ENCODE measurements at regions not wholly inside any gene's neighbourhood (a gene's known extent, or its start where the extent isn't known, plus 50 kb on each side); places are given as distances from the start of the nearest gene placed in this dataset.

DNA sequence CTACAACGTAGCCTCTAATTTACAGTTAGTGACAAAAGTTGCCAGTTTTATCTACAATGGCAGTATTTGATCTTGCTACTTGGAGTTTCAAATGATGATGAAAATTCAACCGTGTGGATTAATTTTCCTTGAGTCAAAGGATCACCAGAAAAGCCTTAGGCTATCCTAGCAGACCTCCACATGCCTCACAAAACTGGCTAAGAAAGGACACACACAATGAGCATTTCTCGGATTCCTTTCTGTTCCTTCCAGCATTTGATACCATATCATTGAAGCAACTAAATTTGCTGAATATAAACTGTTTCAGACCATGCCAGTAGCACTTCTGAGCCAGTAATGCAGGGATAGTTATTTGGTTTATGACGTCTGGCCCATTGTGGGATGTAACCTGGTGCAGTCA, 587.4 kb upstream of the MDFIC2 start:
- no peak for DNase-seq

DNA sequence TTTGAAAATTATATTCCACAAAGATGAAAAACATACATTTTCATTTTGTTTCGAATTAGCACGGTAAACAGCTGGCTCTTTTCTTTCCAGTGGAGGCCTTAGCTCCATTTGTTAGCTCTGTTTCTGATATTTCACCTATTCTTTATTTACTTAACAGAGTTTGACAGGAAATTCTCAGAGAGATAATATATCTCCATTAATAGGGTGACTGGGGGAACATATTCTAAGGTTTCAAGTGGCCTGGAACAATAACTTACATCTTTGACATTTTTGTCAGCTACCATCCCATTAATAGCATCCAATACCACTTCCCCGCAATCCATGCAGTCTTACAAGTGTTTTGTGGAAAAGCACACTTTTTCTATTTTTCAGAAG, 577.6 kb upstream of the MDFIC2 start:
- no peak for DNase-seq

DNA sequence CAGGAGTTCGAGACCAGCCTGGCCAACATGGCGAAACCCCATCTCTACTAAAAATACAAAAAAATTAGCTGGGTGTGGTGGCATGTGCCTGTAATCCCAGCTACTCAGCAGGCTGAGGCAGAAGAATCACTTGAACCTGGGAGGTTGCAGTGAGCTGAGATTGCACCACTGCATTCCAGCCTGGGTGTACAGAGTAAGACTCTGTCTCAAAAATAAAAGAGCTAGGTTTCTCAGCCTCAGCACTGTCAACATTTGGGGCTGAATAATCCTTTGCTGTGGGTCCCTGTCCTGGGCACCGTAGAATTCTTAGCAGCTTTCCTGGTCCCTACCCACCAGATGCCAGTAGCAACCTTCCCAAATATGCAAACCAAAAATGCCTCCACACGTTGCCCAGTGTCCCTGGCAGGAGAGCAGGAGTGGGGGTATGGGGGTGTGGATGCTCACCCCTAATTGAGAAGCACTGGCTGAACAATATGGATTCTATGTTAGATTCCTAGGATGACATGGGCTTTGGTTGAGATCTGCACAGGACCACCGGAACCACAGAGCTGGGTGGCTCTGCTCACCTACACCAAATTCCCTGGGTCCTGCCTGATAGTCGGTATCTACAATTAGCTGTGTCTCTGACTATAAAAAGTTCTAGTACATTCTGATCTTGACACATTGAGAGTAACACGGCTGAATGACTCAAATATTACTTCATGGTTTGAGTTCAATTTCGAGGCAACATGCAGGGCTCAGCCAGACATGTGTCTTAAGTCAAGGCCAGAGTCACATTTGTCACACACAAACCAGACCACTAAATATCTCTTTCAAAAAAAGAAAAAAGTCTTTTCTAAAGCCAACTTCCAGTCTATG, 577.0 kb upstream of the MDFIC2 start:
- no peak for DNase-seq

DNA sequence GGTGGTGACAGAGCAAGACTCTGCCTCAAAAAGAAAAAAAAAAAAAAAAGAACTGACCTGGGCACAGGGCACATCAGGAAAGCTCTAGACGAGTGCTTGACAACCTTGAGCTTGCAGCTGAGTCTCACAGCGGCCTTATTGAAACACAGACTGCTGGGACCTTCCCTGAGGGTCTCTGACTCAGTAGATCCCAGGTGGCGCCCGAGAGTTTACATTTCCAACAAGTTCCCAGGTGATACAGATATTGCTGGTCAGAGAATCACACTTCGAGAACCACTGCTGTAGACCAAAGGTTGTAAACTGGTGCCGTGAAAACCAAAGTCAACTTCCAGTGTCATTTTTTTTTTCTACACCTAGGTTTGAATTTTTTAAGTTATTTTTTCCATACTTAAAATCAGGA, 573.2 kb upstream of the MDFIC2 start:
- no peak for DNase-seq

DNA sequence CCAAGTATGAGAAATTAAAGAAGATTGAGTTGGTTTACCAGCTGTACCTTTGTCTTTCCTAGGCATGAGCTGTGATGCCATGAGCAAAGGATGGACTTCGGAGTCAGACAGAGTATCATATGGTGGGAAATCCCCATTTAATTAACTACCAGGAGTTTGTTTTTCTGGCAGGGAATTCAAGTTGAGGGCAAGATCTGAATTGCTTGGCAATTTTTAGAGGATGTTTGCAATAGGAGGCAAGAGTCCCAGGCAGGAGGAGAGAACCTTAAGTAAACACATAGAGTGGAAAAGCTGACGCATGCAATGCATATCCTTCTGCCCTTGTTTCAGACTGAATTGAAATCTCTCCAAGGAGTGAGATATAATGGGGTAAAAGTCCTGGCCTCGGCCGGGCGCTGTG, 569.7 kb upstream of the MDFIC2 start:
- DNase-seq, result no peak

DNA sequence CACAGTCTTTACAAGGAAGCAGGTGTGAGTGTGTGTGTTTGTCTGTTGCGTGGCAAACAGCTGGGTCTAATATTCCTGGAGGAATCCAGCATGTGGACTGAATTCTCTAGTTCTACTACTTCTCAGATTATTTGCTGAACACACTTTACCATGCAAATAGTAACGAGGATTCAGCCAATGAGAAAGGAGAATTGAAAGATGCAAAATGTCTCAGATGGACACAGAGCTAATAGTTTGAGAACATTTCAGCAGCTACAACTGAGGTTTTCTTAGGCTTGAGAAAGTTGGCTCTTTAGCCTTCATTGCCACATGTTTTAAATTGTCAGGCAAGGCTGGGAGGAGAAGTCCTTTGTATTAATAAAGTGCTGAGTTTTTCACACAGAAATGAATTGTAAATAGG, 568.0 kb upstream of the MDFIC2 start:
- DNase-seq, result no peak

DNA sequence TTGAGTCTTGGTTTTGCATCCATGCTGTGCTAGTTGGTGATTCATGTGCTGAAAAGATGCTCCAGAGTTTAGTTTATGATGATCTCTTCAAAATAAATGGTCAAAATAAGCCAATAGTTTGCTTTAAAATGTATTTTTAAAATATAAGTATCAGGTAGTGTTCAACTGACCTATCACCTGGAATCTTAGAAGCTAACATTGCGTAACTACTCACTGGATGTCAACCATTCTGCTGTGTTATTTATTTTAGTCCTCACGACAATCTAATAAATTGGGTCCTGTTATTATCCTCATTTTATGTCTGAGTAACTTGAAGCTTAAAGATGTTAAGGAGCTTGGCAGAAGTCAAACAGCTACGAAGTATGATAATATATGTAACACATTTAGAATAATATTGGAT, 563.7 kb upstream of the MDFIC2 start:
- no peak for DNase-seq

DNA sequence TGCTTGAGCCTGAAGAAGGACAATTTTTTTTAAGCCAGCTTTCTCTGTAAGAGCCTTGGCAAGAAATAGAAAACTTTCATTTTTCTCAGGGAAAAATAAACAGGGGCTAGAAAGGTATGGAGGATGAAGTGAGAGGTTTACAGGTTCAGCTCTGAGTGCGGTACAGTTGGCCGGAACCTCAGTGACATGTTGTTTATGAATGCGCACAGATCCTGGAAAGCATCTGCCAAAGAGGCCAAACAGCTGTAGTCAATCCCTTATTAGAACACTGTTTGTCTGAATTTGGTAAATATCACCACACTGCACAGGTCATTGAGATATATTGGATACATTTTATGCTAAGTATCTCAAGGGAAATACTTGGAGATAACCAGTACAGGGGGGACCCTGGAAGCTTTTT, 561.8 kb upstream of the MDFIC2 start:
- DNase-seq, result no peak

DNA sequence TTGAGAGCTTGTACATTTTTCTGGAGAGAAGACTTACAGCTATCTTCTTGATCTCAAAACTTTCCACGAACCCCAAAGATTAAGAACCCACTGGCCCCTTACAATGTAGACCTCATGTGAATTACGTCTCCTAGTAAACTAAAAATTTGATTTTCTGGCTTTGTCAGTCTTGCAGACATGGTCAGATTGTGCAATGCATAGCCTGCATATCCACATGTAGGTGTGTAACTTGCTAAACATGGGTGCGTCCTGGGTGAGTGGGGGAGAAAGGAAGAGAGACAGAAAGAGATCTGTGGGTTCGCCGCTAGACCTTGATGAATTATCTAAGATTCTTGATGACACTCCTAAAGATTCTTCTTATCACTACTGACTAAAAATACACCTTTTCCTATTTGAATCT, 561.2 kb upstream of the MDFIC2 start:
- DNase-seq, result no peak

DNA sequence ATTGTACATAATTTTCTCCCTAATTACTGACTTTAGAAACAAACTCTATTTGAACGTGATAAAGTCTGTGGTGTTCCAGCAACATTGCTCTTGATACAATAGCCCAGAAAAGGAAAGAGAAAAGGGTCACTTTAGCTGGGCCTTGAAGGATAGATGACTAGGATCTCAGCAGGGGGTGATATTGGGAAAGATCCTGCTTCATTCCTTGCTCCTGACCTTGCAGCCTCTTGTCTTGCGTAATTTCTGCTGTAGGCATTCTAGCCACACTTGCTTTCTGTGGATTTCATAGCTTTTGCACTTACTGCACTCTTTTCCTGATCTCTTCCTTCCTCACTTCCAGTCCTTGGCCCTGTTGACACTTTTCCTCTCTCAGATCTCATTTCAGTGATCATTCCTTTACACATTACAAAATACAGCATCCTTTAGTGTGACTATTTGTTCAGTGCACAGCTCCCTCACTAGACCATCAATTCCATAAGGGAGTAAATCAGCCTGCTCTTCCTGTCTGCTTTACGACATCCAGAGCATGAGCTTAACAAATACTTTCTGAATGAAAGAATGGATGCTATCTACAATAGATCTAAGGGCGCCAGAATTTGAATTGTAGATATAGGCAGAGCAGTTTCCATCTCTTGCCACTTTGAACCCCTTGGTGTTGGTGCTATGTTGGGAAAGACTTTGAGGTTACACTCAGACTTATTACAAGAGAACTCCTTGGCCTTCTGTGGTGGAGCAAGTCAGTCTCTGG, 559.6 kb upstream of the MDFIC2 start:
- no peak for DNase-seq

DNA sequence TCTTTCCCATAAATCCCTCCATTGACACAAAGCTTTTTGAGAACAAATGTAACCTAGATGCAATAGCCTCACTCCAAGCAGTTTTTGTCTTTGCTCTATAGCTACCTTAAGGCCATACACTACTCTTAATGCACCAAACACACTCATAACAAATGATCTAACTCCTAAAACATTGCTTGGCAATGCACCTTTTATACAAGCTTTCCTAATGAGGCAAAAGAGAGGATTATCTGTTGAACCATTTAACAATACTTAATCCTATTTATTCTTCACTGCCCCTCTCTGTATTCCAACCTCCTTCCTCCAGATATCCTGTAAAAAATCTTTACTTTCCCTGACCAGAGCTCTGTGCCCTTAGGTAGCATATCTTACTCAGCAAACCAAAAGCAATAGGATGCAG, 558.1 kb upstream of the MDFIC2 start:
- DNase-seq, result no peak

DNA sequence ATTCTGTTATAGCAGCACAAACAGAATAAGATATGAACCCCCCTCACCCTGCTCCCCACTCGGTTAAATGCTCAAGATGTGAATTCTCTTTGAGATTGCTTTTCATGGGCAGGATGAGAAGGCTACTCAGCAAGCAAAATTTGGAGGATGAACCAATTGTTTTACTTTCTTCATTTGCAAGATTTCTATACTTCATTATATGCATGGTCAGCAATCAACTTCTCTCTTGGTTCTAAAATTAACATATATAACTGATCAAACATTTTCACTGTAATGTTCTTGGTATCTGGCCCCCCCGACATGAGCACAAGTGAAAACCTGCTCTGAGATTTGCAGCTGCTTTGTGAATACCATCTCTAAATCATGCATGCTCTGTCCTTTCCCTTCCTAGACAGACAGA, 556.1 kb upstream of the MDFIC2 start:
- DNase-seq, result no peak

DNA sequence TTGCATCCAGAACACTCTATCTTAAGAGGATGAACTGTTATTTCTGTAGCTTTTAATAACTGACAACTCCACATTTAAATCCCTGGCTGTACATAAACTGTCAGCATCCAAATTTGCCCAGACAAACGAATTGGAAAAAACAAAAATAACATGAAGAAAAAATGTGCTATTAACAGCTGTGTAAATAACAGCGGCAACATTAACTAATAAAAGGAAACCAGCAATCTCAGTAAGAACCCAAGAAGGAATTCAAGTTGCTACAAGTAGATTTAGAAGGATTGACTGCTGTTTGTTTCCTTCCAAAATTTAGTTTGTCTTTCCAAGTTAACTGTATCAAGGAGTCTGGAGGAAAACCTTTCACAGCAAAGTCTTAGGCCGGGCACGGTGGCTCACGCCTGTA, 550.6 kb upstream of the MDFIC2 start:
- no peak for DNase-seq

DNA sequence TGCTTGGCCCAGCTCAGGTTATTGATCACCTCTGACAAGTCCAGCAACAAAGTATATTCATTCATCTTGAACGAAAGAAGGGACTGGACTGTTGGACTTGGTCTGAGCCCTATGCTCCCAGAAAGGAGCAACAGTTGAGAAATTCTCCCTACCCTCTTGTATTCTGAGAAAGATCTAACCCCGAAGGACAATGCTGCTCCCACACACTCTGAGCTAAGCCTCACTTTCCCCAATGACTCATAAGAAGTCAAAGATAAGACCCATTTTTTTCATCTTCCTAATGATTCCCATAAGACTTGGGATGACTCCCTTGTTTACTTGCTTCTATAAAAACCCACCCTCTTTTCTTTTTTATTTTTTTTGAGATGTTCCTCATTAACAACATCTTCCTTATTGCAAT, 549.4 kb upstream of the MDFIC2 start:
- DNase-seq, result no peak

DNA sequence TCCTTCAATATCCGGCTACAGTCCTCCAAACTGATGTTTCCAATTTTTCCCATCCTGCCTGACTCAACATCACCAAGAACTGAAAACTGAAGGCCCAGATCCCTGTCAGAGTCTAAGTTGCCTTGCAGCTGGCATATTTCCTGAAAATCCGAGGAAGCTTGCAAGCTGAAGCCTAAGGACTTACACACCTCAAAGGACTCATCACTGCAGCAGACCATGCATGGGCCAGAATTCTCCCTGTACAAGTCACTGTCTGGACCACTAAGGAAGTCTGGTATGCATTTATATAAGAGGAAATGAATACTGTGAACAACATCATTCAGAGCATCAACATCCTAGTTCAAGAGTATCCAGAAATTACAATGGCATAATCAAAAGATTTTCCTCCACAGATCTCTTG, 548.8 kb upstream of the MDFIC2 start:
- DNase-seq, result no peak

DNA sequence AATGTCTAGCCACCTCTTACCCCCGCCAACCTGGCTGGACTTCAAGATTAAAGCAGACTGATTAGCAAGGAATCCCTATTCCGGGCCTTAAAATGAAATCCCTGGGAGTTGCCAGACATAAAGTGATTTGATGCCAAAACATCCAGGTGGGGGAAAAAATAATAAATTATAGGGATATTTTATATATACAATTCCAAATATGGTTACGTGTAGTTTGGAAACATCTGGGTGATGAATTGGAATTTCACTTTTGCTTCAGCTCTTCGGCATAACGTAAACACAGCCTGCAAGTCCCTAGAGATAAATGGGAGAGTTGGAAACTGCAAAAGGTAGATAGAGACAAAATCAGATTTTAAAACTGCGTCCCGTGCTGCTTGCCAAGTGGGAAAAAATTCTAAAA, 545.5 kb upstream of the MDFIC2 start:
- no peak for DNase-seq

DNA sequence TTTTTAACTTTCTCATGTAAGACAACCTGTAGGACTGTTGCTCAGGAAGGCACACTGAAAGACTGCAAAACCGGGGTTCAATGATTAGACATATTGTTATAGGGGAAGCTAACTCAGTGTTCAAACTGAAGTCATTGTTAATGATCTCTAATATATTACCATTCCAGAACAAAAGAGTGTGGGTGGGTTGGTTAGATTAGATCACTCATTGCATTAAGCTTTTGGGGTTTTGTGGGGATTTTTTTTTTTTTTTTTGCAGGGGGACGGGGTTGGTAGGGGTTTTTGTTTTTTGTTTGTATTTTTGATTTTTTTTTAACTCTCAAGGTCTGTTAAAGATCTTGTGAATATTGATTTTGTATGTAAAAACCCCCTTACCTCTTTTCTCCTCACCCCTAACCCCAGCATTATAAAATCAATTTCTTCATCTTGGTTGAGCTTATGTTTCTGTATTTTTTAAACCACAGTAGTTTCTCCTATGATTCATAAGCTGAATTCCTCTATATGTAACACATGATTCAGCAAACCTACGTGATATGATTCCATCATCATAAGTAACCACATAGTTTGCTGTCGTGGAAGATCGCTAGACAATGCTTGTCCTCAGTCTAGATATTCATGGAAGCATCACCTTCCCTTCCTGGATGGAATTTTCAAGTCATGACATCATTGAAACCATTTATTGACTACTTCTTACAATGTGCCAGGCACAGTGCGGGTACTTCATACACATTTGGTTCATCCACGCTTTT, 544.1 kb upstream of the MDFIC2 start:
- no peak for DNase-seq

DNA sequence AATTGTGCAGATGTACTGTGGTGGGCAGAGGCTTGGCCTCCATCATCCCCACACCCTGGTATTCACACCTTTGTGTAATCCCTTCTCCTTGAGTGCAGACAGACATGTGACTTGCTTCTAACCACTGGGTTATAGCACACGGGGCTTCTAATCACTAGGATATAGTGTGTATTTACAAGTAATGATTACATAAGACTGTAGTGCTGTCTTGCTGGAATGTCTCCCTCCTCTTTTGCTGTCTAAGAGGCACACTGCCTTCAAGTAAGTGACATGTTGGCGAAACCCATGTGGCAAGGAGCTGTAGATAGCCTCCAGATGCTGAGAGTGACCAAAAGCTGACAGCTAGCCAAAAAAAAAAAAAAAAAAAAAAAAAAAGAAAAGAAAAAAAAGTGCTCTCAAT, 542.7 kb upstream of the MDFIC2 start:
- no peak for DNase-seq

DNA sequence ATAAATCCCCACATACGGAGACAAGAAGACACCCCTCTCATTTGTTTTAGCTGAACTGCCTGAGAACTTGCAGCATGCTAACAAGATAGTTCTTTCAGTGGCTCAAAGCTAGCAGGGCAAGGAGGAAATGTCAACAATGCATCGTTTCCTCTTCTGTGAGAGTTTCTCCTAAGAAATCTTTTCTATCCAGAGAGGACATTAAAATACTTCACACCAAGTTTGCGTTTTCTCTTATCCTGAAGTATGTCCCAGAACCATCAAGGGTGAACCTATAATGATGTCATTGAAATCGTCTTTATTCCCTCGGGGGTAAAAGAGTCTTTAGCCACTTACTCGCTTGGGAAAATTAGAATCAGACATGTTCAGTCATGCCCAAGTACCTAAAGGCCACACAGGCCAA, 541.7 kb upstream of the MDFIC2 start:
- DNase-seq, result no peak

DNA sequence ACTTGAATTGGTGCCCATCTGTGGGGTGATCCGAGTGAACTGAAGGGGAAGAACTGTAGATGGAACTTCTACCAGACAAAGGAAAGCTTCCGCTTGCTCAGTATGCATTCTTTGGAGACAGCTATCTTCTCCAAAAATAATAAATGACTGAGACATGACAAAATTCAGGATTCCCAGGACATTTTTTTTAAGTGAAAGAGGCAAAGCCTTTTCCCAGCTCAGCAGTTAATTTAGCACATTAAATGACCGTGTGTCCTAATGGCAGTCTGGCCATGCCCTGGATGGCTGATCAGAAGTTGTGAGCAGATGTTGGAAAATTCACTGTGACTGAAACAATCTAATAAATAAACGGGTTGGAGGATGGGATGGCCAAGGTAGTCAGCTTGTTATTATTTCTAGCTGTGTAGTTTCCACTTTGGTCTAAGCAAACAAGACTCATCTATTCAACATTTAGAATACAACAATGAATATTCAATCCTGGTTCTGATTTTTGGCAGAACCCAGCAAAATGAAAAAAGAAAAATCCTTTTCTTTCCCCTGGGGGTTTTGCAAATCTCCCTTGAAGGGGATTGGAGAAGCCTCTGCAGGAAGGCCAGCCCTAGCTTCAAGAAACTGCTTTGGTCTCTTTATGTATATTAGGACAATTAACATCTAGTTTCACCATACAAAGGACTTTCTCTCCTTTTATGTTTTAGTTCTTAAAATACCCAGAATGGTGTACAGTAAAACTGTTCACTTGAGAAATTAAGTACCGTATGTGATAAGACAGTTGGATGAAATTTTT, 540.9 kb upstream of the MDFIC2 start:
- DNase-seq, result no peak

DNA sequence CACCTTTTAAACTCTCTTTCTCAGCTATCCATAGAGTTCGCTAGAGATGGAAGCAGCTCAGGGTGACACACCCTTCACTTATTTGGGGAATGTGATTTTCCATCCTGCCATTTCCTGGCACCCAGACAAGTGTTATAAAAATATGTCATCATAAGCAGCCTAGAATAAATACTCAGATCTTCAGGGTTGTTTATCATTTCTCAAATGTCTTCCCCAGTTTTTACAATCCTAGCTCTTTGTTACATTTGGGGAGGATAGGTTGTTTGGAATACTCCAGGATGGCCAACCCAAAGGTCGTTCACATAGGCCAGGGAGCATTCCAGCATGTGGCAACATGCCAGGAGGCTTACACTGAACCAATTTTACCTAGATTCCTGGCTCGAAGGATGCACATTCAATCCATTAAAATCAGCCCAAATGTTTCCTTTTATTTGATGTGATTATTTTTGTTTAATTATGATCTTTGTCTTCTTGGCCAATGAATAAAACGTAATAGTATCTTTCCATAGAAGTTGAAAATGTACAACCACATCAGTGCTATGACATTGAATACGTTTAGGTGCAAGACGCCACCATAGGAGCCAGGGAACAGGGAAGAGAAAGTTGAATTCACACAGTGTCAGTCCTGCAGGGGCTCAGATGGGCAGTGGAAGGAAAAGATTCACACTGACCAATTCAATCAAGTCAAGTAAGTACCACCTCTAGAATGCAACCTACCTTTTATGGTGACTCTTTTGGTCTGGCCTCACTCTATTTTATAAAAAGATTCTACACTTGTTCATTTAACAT, 537.7 kb upstream of the MDFIC2 start:
- DNase-seq, result no peak
